ENCODE measurements at regions not wholly inside any gene's neighbourhood (a gene's known extent, or its start where the extent isn't known, plus 50 kb on each side); places are given as distances from the start of the nearest gene placed in this dataset.

DNA sequence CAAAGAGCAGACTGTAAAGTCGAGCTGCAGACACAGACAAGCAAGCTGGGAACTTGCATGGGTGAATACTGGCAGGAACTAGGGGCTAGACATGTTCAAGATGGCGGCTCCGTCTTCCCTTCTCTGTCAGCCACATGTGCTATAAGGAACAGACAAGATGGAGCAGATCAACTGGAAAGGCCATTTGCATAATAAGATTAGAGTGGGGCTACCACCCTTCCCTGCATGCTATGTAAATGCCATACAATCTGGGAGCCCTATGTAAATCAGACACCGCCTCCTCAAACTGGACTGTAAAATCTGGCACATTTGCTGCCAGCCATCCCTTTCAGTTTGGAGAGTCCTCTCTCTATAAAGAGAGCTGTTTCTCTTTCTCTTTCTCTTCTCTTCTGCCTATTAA lies 640.1 kb upstream of the CDH8 start:
- no peak for DNase-seq

DNA sequence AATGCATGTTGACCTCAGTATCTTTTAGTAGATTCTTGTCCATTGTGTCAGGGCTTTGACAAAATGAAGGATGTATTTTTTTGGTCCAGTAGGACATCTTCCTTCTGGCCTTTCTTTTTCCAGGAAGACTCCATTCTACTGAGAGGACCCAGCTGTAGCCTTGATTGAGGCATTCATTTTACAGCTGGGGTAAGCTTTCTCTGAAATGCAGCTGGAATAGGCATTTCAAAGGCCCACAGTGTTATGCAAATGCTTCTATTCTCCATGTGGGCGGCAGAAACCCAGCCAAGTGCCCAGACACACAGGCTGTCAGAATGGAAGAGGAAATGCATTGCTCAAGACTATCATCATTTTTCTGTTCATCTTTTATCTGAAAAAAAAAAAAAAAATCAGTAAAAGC lies 629.0 kb upstream of the CDH8 start:
- DNase-seq: no peak

DNA sequence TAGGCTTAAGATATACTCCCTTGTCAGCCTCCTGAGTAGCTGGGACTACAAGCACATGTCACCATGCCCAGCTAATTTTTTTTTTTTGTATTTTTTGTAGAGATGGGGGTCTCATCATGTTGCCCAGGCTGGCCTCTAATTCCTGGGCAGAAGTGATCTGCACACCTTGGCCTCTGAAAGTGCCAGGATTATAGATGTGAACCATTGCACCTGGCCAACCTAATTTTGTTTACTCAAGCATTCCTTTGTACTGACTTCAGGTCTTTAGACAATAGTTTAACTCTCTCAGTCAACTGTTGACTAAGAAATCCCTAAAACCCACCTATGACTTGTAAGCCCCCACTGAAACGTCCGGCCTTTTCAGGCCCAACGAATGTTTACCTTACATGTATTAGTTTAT lies 628.3 kb upstream of the CDH8 start:
- DNase-seq: no peak

DNA sequence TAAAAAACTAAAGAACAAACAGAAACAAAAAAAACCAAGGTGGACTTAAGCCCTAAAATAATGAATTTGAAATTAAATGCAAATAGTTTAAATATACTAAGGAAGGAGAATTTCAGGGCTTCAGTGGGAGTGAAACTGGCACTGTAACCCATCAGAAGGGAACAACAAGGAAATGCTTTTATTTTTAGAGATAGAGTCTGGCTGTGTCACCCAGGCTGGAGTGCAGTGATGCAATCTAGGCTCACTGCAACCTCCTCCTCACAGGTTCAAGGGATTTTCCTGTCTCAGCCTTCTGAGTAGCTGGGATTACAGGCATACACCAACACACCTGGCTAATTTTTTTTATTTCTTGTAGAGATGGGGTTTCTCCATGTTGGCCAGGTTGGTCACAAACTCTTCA lies 625.2 kb upstream of the CDH8 start:
- no peak for DNase-seq

DNA sequence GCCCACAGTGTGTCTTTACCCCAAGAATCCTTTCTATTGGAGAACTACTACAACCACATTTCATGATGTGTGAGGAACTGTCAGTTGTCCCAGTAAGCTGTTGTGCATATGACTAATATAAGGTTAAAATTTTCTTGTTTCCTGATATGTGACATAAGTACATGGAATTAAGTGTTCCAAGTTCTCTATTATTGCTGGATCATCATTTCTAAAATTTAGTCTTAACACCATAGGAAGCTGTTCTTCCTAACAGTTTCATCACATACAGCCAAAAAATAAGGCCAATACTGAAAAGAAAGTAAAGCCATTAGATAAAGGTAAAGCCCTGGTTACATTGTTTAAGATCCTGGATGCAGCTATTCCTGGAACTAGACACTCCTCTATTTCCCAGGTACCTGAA lies 620.9 kb upstream of the CDH8 start:
- no peak for DNase-seq

DNA sequence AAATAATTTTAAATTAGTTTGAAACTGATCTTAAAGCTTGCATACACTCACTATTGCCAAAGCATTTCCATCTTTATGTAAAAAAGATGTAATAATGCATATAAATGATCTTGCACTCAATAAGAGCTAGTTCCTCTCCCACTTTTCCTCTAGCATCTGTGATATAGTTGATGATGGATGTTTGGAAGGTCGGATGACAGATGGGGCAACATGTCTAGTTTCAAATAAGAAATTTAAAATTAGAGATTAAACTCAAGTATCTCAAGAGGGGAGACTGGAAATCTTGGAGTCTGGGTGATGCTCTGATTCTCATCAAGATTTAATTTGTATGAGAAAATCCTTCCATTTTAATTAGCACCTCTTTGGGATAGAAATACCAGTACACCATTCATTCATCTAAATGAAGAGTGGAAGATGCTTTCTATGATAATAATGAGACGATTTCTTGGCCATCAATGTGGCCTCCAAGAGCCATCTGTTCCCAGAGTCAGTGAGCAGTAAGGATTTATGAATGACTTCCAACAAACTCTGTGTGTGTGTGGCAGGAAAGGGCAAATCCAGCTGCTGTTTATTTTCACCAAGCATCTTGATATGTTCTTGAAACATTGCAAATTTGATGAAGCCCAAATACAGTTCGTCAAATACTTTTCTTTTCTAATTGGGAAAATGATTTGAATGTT lies 616.3 kb upstream of the CDH8 start:
- no peak for DNase-seq

DNA sequence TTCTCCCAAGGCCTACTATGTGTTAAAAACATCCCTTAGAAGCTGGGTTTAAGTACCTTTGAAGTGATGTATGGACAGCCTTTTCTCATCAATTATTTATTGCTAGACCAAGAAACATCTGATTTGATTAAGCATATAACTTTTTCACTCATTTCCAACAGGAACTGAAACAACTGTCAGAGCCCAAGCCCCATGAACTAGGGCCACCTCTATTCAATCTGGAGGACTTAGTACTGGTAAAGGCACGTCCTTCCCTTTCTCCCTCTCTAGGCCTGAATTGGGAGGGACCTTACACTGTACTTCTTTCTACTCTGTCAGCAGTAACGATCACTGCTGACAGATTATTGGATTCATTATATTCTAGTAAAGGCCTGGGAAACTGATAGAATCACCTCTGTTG lies 612.0 kb upstream of the CDH8 start:
- DNase-seq: no peak

DNA sequence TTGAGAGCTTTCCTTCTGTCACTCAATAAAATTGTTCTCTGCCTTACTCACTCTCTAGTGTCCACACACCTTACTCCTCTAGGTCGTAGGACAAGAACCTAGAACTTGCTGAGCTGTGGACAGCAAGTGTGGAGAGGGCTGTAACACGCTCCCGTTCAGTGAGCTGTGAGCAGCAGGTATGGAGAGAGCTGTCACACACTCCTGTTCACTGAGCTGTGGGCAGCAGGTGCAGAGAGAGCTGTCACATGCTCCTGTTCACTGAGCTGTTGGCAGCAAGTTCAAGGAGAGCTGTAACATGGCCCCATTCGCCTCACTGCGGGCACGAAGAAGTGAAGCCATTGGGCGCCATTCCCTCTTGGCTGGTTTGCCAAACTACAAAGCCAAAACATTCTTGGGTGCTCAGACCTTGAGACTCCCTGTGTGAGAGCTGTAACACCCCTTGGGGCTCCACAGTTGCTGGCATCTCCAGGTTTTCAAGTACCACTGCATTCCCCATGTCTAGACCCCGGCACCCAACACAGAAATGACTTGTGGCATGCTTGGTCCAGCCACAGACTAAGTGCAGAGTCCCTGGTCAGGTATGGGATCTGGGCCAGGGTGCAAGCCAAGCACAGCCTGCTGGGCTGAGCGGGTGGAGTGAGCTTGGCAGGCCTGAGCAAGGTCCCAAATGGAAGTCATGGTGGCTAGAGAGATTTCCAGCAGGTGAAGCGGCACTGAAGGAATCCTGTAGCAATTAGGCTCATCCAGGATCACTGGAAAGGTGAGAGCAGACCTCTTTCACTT lies 608.0 kb upstream of the CDH8 start:
- no peak for DNase-seq

DNA sequence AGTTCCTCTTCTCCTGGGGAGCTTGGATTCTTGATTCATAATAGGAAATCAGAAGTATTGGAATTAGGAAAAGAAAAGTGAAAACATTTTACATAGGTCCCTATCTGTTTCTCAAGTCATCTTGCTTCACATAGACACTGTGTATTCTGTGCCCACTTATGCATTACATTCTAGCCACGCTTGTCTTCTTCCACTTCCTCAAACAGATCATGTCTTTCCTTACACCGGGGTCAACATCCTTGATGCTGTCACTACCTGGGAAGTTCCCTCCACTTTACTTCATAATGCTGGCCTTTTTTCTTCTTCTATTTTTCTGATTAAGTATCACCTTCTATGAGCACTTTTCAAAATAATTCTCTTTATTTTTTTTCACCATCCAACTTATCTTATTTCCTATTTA lies 606.4 kb upstream of the CDH8 start:
- no peak for DNase-seq

DNA sequence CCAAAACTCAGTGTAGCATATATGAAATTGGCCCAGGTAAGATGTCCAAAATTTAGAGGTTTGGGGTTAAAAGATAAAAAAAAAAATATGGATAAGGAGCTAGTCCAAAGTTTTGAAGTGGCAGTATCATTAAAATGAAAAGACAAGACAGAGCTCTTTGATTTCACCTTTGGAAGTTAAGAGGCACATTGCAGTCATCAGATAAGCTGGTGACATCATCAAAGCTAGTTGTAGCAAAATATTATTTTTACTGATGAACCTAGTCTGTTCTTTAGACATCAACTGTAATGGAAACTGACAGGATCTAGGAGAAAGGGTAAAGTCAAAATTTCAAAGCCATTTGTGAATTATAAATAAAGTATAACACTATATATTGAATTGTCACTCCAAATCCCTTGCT lies 603.7 kb upstream of the CDH8 start:
- no peak for DNase-seq

DNA sequence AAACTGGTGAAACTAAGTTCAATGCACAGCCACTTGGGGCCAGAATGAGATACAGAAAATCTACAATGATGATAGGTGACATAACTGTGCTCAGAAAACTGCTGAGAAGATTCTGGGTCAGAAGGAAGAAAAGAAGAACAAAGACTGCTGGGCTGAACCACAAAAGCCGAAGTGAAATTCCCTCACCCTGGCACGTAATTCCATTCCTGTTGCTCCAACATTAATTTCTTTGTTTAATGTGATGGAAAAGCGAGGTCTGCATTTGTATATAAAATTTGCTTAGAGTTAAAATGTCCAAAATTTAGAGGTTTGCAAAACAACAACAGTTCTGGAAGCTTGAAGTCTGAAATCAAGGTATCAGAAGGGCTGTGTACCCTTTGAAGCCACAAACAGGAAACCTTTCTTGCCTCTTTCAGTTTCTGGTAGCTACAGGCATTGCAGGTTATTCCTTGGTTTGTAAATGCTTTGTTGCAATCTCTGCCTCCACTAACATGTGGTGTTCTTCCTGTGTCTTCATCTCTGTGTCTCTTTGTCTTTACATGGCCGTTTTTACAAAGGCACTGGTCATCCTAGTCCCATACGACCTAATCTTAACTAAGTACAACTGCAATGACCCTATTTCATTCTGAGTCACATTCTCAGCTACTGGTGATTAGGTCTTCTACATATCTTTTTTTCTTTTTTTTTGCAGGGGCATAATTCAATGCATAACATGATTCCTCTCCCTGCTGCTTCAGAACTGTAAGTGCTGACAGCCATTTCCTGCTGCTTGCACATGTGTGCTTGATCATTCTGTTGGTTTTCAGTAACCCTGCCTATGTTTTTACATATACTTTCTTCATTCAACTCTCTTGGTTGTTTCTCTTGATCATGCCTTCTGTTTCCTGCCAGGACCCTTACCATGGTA lies 603.0 kb upstream of the CDH8 start:
- DNase-seq: no peak

DNA sequence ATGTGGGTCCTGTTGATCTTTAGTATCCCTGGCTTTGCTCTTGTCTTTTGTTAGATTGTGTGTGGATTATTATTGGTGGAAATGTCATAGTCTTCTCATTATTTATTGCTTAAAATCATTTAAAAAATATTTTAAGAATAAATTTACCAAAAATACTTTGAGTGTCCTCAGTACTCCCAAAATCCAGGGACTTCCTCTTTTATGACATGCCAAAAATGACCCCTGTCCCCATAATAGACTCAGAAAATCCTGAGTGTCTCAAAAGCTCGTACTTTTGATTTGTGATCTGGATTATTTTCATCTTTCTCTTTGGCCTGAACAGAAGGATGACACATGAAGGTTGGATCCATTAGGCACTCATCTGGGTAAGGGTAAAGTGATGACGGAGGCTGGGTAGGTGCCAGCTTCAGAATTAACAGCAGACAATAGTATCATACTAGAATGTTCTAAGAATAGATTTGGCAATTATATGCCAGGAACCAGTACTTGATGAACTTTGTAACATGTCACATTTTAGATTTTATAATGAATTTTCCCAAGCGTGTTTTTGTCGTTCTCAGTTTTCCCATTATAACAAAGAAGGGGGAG lies 602.2 kb upstream of the CDH8 start:
- no peak for DNase-seq

DNA sequence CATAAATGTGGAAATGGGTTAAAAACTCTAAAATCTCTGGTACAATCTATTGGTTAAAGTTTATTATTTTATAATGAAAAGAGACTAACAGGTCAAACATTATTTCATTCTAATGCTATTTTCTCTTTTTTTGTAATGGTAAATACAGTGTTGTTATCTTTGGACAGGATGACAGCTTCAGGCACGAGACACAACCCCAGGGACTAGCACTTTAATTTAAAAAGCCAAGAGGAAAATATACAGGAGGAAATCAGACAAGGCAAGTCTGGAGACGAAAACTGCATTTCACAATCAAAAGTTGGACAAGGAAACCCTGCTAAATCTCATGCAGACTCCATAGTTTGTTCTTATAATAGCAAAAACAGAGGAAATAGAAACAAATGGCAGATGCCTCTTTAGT lies 589.1 kb upstream of the CDH8 start:
- DNase-seq: no peak

DNA sequence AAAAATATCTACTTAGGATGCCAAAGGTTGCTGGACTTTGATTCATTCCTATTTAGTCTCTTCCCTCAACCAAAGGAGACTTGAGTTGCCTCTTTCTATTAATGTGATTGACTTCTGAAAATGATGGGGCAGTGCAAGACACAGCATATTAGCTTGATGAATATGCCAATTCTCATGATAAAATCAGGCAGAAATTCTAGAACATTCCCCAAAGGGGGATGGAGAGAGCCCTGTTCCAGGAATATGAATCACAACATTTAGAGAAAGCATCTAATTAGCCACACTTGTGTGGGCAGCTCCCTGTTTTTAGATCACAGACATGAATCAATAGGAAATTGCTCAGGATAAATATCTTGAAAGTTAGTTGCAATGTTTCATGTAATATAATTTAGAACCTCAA lies 584.0 kb upstream of the CDH8 start:
- no peak for DNase-seq

DNA sequence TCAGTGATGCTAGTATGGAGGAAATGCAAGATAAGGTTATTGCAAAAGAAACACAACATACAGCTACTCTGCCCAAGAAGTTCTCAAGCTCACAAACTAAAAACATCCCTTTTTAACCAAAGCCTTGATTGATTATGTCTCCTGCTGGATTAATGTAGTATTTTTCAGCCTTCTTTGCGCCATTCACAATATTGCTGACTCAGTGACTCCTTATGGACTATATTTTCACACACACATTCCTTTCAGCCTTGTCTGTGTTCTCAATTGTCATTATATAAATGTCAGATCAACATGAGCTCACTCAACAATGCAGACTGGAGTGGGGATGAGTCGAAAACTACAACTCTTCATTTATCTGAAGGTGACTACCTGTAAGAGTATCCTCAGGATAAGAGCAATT lies 579.3 kb upstream of the CDH8 start:
- no peak for DNase-seq

DNA sequence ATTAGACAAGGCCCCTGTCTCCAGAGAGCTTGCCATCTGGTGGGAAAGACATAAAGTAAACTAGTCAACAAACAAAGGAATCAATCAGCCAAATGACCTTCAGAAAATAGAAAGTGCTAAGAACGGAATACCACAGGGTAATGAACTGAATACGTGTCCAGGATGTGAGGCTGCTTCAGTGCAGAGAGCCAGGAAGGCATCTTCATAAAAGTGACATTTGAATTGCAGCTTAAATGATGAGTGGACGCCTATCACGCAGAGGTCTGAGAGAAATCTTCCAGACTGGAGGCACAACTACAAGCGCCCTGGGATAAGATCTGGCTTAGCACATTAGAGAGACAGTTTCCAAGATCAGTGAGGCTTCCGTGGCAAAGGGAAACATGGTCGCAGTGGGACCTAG lies 574.1 kb upstream of the CDH8 start:
- no peak for DNase-seq

DNA sequence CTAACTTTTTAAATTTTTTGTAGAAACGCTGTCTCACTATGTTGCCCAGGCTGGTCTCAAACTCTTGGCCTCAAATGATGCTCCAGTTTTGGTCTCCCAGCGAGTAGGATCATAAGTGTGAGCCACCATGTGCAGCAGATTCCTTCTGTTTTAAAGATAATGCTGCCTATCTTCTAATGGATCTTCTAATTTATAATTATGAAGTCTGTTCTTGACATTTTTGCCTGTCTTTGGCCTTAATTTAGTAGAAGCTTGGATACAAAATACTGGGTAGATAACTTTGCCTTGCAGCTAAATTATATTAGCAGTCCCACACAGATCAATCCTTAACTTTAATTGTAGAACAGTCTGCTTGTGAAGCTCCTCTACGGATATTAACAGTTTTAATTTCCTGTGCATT lies 566.6 kb upstream of the CDH8 start:
- no peak for DNase-seq

DNA sequence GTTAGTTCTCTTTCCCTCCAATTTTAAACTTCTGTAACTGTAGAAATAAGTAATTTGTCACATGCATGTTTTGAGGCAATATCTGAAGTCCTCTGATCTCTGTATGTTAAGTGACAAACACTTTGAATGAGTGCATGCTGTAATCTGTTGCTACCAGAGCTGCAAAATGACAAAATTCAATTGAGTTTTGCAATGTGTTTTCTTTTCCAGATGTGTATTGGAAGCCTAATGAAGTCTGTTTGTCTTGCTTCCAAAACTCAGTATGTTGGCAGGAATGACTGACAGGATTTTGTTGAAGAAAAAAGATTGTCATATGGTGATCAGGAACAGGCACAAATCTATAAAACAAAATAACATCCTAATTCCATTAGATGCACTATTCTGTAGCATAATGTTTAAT lies 561.6 kb upstream of the CDH8 start:
- no peak for DNase-seq

DNA sequence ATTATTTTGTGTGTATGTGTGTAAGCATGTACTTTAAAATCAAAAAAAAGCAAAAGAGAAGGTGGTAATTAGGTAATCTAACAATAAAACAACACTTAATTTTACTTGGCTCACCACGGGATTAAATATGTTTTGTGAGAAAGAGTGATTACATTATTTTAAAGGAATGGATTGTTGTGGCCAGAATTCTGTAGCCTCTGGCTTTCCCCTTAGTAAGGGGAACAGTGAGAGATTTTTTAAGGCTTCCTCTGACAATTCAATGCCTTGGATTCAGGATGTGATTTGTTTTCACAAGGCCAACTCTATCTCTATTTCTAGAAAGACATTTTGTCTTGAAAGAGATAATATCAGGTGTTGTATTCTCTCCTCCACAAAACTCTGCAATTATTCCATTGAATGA lies 560.3 kb upstream of the CDH8 start:
- DNase-seq: no peak

DNA sequence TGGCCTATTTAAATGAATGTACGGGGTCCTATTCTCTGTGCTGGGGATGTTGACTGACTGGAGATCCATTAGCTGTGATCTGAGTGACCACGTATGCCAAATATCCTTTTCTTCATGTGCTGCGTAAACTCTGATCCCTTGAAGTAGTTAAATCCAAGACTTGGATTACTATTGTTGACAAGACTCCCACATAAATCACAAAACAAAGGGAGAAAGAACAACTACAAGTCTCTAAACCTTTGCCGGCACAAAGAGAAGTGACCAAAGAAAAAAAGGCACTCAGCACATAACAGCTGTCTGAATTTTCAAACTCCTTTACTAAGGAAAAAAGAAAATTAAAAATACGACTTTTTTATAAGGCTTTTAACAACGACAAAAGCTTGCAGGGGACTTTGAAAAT lies 559.9 kb upstream of the CDH8 start:
- DNase-seq: no peak

DNA sequence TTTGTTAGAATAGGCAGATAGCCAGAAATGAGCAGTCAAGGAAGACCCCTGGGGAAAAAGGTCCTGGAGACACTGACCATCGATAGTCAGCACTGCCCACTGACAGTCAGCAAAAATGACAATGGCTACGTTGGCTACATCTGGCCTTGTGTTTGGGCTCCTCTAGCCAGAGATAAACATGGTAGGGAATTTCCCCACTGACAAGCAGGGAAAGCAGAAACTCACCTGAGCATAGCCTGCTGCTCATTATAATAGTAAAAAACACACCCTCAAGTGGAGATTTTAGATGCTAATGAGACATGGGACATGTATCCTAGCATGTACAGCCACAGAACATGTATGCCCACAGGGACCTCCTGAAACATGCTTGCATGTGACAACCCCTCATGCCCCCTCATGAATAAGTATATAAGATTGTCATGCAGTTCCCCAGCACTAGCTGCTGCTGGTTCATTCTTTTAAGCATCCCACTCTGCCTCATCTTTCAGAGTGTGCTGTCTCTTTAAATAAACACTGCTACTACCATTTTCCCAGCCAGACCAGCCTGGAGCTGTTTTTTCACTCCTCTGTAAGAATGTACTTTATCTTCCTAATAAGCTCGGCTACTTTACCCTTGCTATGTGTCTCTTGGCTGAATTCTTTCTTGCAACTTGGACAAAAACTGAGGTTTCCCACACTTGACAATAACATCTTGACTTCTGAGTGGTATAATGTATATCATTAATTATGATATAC lies 550.1 kb upstream of the CDH8 start:
- DNase-seq: no peak

DNA sequence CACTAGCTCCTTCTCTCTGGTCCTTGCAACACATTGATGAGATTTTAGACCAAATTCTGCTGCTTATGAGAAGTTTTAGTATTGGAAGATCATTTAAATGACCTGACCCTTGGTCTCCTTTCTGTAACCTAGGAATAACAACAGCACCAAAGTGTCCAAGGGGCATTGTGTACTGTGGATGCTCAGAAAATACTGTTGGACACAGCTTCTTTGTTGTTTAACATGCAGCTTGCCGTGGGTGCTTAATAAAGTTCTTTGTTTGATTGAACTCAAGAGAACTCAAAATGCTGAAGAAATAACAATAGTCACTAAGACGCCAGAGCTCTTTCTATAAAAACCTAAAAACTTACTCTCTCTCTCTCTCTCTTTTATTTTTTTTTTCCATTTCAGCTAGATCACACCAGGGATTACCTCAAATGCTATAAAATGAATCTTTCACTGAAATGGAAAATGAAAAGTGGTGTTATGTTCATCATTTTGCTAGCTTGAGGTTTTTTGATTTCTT lies 548.9 kb upstream of the CDH8 start:
- DNase-seq: no peak

DNA sequence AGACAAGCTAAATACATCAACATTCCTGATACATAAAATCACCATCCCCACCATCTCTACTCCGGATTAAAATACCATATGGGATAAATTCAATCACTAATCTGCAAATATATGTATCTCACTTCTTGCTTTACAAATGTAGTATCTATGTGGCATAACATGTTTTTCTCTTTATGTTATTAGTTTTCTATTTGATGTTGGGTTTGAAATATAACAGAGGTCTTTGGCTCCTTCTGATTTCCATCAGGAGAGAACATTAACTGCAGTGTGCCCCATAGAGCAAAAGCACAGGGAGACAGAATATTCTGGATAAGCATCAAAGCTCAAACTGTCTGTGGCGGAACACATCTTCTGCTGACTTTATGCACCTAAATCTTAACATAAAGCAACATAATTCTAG lies 547.2 kb upstream of the CDH8 start:
- DNase-seq: no peak
